T-helper 17 cell (primary cell): ENCODE measurements at regions not wholly inside any gene's neighbourhood (a gene's known extent, or its start where the extent isn't known, plus 50 kb on each side); places are given as distances from the start of the nearest gene placed in this dataset.

ENCODE experiments used
- ATAC-seq: fragments of 150-1000 bp; cut with Tn5 transposase; 2 replicates; pipeline ENCODE4 v1.10.0; 2021; ENCODE audit warnings: mild to moderate bottlenecking, moderate library complexity
- DNase-seq, 3 donors: peaks; one replicate each; pipeline versions ENCODE4 v3.0.0 to v3.0.0-alpha.2; 2020 to 2021
- H3K9me3 ChIP-seq: one replicate; pipeline ENCODE4 v1.7.0; 2013; ENCODE audit warnings: low read length, mild to moderate bottlenecking; ENCODE audit not compliant: control insufficient read depth, poor library complexity, severe bottlenecking
- H3K27ac Mint-ChIP-seq: one replicate; pipeline ENCODE4 v1.8.0; 2022; ENCODE audit warnings: mild to moderate bottlenecking, moderate library complexity, mixed read lengths
- H3K27me3 Mint-ChIP-seq: one replicate; pipeline ENCODE4 v1.8.0; 2022; ENCODE audit warnings: mixed read lengths
- H3K36me3 Mint-ChIP-seq: one replicate; pipeline ENCODE4 v1.8.0; 2022; ENCODE audit warnings: low read depth, mixed read lengths
- H3K4me1 Mint-ChIP-seq: one replicate; pipeline ENCODE4 v1.8.0; 2022; ENCODE audit warnings: mild to moderate bottlenecking, mixed read lengths
- H3K4me3 Mint-ChIP-seq: one replicate; pipeline ENCODE4 v1.8.0; 2022; ENCODE audit warnings: mild to moderate bottlenecking, moderate library complexity, mixed read lengths

DNA sequence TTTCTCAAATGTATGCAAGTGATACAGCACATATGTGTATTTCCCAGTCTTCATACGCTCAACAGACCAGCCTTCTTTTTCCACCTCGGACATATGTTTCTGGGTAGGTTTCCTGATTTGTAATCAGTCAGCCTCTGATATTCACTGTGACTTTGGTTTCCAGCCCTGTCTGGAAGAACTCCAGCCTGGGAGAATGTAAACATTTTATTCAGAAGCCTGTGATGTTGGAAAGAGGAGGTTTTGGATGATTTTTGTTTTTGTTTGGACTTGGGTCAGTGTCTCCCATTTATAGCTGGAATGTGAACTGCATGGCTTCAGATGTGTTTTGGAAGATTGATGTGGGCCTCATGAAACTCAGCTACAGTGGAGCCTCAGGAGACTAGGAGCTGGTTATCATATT, 172.2 kb upstream of the CENPW start:
- H3K27ac Mint-ChIP-seq: no peak overlapping the region
- H3K4me1 Mint-ChIP-seq: peaks cover 7% of the 10 kb centered on the region
- H3K27me3 Mint-ChIP-seq: no peaks in the 10 kb centered on the region
- no peak for DNase-seq
- no peak for ATAC-seq
- H3K36me3 Mint-ChIP-seq: peaks cover 3% of the 10 kb centered on the region
- H3K4me3 Mint-ChIP-seq: no peak overlapping the region
- H3K9me3 ChIP-seq: no peaks in the 10 kb centered on the region

DNA sequence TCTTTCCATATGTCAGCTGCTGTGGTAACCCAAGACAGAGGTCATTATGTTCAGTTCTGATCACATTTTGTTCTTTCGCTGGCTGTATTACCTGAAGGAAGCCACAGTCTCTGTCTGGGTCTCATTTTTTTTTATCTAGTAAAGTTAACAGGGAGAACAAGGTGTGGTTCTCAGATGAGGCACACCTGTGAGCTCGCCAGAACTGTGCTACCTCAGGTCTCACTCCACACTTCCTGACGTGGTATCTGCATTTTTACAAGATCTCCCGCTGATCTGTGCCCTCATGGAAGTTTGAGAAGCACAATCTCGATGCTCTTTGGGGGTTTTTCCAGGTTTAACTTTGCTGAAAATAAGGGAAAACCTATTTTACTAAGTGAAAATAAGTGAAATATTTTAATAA, 169.5 kb upstream of the CENPW start:
- ATAC-seq: no peak
- DNase-seq: no peak
- Mint-ChIP-seq H3K4me3 (no peak overlapping the region), H3K27ac (no peak overlapping the region), H3K27me3 (no peaks in the 10 kb centered on the region), H3K4me1 (peaks cover 8% of the 10 kb centered on the region), H3K36me3 (peaks cover 2% of the 10 kb centered on the region)
- H3K9me3 ChIP-seq: no peaks in the 10 kb centered on the region

DNA sequence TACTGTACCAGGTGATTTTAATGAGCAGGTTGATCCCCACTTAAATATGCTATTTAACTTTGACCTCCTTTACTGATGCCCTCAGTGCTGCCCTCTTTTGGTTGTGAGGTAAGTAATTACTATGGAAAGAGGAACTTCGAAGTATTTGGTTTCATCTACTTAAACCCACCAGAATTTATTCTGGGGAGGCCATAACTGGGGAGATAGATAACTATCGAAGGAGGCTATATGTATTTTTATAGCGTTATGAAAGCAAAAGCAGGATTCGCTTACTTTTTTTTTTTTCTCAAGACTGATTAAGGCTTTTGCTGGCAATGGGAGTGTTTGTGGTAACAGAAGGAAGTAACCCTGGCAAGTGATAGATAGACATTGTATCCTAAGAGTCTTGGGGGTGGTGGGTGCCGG, 168.9 kb upstream of the CENPW start:
- H3K9me3 ChIP-seq: no peaks in the 10 kb centered on the region
- DNase-seq: no peak
- Mint-ChIP-seq H3K4me3 (peak overlapping the region; percentile 31), H3K36me3 (peaks cover 2% of the 10 kb centered on the region), H3K27me3 (no peaks in the 10 kb centered on the region), H3K27ac (no peak overlapping the region), H3K4me1 (peaks cover 8% of the 10 kb centered on the region)
- peak; percentile 59 for ATAC-seq

DNA sequence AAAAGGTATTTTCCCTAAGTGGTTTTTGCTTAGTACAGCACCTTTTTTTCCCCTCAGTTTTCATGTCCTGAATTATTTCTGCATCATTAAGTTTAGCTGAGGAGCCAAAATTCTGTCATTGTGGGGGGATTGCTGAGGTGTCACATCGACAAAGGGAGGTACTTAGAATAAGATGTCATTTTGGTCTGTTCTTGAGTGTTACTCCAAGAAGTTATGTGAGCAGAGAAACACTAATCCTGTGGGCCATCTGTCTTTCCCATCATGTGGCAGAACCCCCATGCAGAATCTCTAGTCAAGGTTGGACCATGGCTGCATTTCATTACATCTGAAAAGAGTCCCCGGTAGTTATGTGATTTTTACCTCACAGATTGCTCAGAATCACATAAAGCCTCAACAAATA, 167.8 kb upstream of the CENPW start:
- no peak overlapping the region for H3K27ac Mint-ChIP-seq
- DNase-seq (no peak), ATAC-seq (no peak)
- no peak overlapping the region for H3K4me3 Mint-ChIP-seq
- H3K9me3 ChIP-seq: no peaks in the 10 kb centered on the region
- no peaks in the 10 kb centered on the region for H3K27me3 Mint-ChIP-seq
- peaks cover 8% of the 10 kb centered on the region for H3K4me1 Mint-ChIP-seq
- peaks cover 2% of the 10 kb centered on the region for H3K36me3 Mint-ChIP-seq

DNA sequence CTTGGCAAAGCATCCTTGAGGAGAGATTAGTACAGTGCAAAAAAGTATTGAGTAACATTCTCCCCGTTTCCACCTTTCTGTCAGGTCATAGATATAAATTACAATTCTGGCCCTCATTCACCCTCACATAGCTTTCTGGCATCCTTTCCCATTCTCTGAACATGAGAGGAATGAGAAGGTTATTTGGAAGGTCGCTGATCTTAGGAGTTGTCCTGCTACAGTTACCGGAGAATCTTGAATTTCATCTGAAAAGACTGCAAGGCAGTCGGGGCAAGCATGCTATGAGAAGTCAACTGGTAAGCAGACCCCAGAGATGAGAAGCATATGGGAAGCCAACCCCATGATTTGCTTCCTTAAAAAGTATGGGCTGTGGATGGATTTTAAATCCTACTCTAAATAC, 166.7 kb upstream of the CENPW start:
- no peaks in the 10 kb centered on the region for H3K9me3 ChIP-seq
- ATAC-seq (no peak), DNase-seq (no peak)
- Mint-ChIP-seq H3K4me1 (peaks cover 8% of the 10 kb centered on the region), H3K27ac (no peak overlapping the region), H3K4me3 (no peak overlapping the region), H3K27me3 (no peaks in the 10 kb centered on the region), H3K36me3 (no peaks in the 10 kb centered on the region)

DNA sequence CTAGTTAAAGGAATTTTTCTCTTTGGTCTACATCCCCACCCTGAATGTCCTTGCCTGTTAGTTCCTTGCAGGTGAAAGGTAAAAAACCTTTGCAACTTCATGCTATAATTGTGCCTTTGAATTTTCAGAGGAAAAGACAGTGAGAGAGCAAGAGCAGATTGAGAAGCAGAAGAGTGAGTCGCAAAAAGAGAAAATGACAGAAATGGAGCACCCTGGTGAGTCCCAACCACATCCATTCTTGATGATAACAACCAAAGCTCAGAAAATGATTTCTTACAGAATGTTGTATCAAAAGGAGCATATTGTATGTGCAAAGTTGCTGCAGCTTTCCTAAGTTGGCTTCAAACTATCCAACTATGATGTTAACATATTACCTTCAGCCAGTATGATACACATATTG, 165.2 kb upstream of the CENPW start:
- H3K9me3 ChIP-seq: no peaks in the 10 kb centered on the region
- no peaks in the 10 kb centered on the region for H3K36me3 Mint-ChIP-seq
- peaks cover 8% of the 10 kb centered on the region for H3K4me1 Mint-ChIP-seq
- H3K27me3 Mint-ChIP-seq: no peaks in the 10 kb centered on the region
- no peak for DNase-seq
- no peak overlapping the region for H3K4me3 Mint-ChIP-seq
- no peak for ATAC-seq
- no peak overlapping the region for H3K27ac Mint-ChIP-seq

DNA sequence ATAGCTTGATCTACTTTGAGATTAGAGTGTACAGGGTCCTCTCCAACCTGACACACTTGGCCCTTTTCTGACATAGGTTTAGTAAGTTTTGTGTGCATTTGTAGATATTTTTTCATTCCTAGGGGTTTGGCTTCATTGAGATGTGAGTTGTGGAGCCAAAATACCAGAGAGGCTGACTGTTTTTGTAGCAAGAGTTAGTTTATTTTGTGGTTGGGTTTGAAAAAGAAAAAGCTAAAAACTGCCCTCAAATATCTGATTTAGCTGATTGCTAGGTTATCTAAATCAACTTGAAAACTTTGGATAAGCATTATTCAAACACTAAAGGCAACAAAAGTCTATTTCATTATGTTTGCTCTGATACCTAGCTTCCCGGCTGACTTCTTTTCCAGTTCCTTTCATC, 164.7 kb upstream of the CENPW start:
- no peaks in the 10 kb centered on the region for H3K9me3 ChIP-seq
- H3K4me3 Mint-ChIP-seq: no peak overlapping the region
- peaks cover 8% of the 10 kb centered on the region for H3K4me1 Mint-ChIP-seq
- no peaks in the 10 kb centered on the region for H3K27me3 Mint-ChIP-seq
- DNase-seq (no peak), ATAC-seq (no peak)
- H3K27ac Mint-ChIP-seq: no peak overlapping the region
- no peaks in the 10 kb centered on the region for H3K36me3 Mint-ChIP-seq

DNA sequence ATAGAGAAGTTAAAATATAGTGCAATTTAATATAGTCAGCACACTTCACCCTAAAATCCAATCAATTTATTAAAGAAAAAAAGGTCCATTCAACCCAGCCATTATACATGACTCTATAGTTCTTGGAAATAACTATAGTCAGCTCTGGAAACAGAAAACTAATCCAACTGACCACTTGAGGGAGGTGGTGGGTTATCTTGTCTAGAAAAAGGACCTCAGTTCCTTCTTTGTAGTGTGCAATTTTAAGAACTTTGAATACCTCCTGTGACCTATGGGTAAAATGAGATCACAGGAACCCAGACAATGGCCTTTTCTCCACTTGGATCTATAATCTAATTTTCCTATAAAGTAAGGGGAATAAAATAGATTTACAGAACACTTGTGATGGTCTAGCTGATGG, 163.6 kb upstream of the CENPW start:
- Mint-ChIP-seq H3K27ac (no peak overlapping the region), H3K36me3 (no peaks in the 10 kb centered on the region), H3K4me3 (no peak overlapping the region), H3K27me3 (no peaks in the 10 kb centered on the region), H3K4me1 (peaks cover 3% of the 10 kb centered on the region)
- H3K9me3 ChIP-seq: no peaks in the 10 kb centered on the region
- ATAC-seq (no peak), DNase-seq (no peak)

DNA sequence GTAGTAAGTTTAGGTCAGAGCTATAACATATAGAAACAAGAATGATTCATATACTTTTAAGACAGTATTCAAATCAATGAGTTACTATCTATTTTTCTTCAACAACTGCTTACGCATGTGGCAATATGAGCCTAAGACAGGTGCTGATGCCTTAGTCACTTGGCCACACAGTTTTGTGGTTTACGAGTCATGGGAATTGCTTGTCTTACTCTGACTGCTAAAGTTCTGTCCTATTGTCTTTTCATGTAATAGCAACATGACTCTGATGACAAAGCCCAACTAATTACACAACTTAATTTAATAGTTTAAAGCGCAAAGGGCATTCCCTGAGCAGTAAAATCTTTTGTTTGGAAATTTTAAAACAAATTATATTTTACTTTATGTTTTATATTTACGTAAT, 159.3 kb upstream of the CENPW start:
- no peak for ATAC-seq
- H3K27me3 Mint-ChIP-seq: no peaks in the 10 kb centered on the region

DNA sequence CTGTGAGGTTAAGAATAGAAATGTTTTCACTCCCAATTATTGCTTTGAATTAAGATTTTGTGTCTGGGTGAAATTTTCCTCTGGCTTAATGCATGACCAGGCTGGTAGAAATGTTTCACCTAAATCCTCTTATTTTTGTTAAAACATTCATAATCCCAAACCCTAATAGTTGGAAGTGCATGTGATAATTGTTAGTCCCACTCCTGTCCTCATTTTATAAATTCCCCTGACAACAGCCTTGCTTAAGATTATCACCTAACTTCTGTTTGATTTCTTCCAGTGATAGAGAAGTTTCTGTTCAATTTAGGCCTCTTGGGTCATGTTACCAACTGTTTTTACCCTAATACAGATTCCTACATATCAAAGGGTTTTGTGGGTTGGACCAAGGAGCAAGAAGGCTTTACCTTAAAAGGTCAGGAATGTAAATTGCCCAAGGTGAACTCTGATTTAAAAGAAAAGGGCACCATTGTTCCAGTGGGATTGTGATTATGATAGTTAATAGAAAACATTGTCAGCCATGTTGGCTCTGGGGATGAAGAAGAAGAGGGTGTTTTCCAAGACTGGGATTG, 158.7 kb upstream of the CENPW start:
- Mint-ChIP-seq H3K36me3 (no peaks in the 10 kb centered on the region), H3K27me3 (no peaks in the 10 kb centered on the region), H3K4me1 (no peaks in the 10 kb centered on the region), H3K27ac (no peak overlapping the region), H3K4me3 (no peak overlapping the region)
- DNase-seq (no peak), ATAC-seq (no peak)
- no peaks in the 10 kb centered on the region for H3K9me3 ChIP-seq

More for the DNA sequence above, 159.3 kb upstream of the CENPW start:
- no peak overlapping the region for H3K4me3 Mint-ChIP-seq
- no peak overlapping the region for H3K27ac Mint-ChIP-seq
- no peak for DNase-seq
- H3K36me3 Mint-ChIP-seq: no peaks in the 10 kb centered on the region
- no peaks in the 10 kb centered on the region for H3K4me1 Mint-ChIP-seq
- no peaks in the 10 kb centered on the region for H3K9me3 ChIP-seq

DNA sequence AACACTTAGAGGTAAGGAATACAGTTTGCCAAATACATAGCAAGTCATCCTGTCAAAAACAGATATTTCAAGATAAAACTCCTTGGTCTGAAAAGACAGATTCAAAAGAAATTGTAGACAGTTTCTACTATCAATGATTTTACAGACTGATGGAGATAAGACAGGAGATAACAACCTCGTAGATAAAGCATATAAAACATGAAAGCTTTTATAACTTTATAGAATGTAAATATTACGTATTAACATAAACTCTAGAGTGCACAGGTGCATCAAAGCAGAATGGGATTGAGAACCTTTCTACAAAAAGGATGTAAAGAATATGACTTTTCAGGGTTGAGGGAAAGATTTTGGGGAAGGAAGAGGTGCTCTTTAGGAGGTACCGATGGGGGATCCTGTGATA, 158.0 kb upstream of the CENPW start:
- Mint-ChIP-seq H3K36me3 (no peaks in the 10 kb centered on the region), H3K27ac (no peak overlapping the region), H3K4me3 (no peak overlapping the region), H3K27me3 (no peaks in the 10 kb centered on the region), H3K4me1 (no peaks in the 10 kb centered on the region)
- no peak for DNase-seq
- no peaks in the 10 kb centered on the region for H3K9me3 ChIP-seq
- ATAC-seq: no peak

DNA sequence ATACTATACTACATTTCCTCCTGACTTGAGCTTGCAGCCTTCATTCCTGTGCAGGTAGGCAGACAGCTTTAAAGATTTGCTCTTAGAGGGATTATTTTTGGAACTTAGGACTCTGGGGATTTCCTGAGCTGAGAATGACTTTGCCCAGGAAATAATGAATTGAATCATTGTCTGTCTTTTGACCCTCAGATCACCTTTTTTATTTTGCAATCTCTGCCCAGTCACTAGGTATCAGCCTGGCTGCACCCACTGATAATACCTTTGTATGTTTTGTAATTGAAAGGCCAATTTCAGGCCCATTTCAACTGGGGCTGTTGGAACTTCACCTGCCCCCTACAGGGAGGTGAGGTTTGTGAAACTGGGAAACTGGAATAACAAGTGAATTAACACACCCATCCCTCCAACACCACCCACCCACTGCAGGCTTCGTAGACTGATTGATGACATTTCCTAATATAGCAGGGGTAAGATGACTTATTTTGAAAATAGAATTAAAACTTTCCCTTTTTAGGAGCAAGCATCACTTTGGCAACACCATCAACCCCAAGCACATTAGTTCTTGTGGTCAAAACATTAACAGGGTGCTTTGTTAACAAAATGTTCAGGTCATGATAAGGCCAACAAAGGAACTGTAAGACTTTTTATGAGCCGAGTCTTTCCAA, 157.1 kb upstream of the CENPW start:
- H3K4me3 Mint-ChIP-seq: no peak overlapping the region
- ATAC-seq (no peak), DNase-seq (no peak)
- no peaks in the 10 kb centered on the region for H3K4me1 Mint-ChIP-seq
- H3K27ac Mint-ChIP-seq: no peak overlapping the region
- H3K27me3 Mint-ChIP-seq: no peaks in the 10 kb centered on the region
- no peaks in the 10 kb centered on the region for H3K9me3 ChIP-seq
- no peaks in the 10 kb centered on the region for H3K36me3 Mint-ChIP-seq

DNA sequence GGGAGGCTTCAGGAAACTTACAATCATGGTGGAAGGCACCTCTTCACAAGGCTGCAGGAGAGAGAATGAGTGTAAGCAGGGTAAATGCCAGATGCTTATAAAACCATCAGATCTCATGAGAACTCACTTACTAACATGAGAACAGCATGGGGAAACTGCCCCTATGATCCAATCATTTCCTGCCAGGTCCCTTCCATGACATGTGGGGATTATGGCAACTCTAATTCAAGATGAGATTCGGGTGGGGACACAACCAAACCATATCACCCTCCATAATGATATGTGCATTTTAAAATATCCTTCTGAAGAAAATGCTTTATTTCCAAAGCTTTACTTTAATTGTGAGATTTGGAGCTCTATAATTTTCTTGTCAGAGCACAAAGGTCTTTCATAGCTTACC, 154.1 kb upstream of the CENPW start:
- H3K9me3 ChIP-seq: no peaks in the 10 kb centered on the region
- ATAC-seq: no peak

DNA sequence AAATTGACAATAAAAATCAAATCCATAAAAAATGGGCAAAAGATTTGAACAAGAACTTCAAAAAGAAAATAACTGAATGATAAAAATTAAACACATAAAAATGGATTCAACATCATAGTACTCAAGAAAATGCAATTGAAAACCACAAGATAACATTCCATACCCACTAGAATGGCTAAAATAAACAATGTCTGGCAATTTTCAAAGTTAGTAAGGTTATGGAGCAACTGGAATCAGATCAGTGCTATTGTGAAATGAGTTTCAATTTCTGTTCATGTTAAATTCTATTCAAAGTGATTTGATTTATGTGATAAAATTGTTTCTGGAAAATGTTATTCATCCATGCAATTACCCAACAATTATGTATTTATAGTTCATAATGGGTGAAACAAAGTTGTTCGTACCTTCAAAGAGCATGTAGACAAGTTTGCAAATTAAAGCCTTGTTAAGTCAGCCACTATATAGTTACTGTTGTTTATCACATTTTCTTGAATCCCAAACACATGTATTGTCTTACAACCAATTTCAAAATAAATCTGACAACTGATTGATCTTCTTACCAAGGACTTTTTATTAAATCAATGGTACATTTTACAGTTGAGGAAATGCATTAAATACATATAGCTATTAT, 151.5 kb upstream of the CENPW start:
- no peaks in the 10 kb centered on the region for H3K27me3 Mint-ChIP-seq
- DNase-seq (no peak), ATAC-seq (no peak)
- no peaks in the 10 kb centered on the region for H3K9me3 ChIP-seq
- H3K4me1 Mint-ChIP-seq: no peaks in the 10 kb centered on the region
- H3K27ac Mint-ChIP-seq: no peak overlapping the region
- H3K4me3 Mint-ChIP-seq: no peak overlapping the region
- H3K36me3 Mint-ChIP-seq: no peaks in the 10 kb centered on the region

More for the DNA sequence above, 154.1 kb upstream of the CENPW start:
- H3K27ac Mint-ChIP-seq: no peak overlapping the region
- H3K4me1 Mint-ChIP-seq: no peaks in the 10 kb centered on the region
- H3K36me3 Mint-ChIP-seq: no peaks in the 10 kb centered on the region
- H3K27me3 Mint-ChIP-seq: no peaks in the 10 kb centered on the region
- H3K4me3 Mint-ChIP-seq: no peak overlapping the region
- DNase-seq: no peak
